Keratinocyte (primary cell): ENCODE measurements at regions not wholly inside any gene's neighbourhood (a gene's known extent, or its start where the extent isn't known, plus 50 kb on each side); places are given as distances from the start of the nearest gene placed in this dataset.

Experiments used
- DNase-seq: peaks from one replicate; pipeline ENCODE4 v3.0.0-alpha.2; 2011; ENCODE audit warnings: low read depth, missing footprints, low spot score
- FAIRE-seq: peaks from 2 replicates; lab custom pipeline; 2011; peaks lifted over from hg19 to GRCh38; lab: Jason Lieb, UNC
- H2AFZ ChIP-seq: 2 replicates; pipeline ENCODE4 v1.6.0; 2012; ENCODE audit warnings: low read length, control low read depth, inconsistent platforms; ENCODE audit not compliant: control insufficient read depth
- H3K27ac ChIP-seq: 2 replicates; pipeline ENCODE4 v1.5.1; 2011; ENCODE audit warnings: low read length; ENCODE audit not compliant: control insufficient read depth, insufficient read depth
- H3K27me3 ChIP-seq: 3 replicates; pipeline ENCODE4 v1.6.0; 2011; ENCODE audit warnings: low read length; ENCODE audit not compliant: control insufficient read depth, insufficient read depth; ENCODE audit errors: extremely low read depth
- H3K36me3 ChIP-seq, 2 experiments: 2 replicates in 1 of 2; 3 replicates in 1 of 2; pipeline ENCODE4 v1.5.1; 2011; ENCODE audit warnings: low read length in 2 of 2, mild to moderate bottlenecking in 1 of 2; ENCODE audit not compliant: control insufficient read depth in 2 of 2, insufficient read depth in 2 of 2; ENCODE audit errors: extremely low read depth in 1 of 2
- H3K4me1 ChIP-seq: 3 replicates; pipeline ENCODE4 v1.5.1; 2011; ENCODE audit warnings: low read length; ENCODE audit not compliant: control insufficient read depth, insufficient read depth; ENCODE audit errors: extremely low read depth
- H3K4me2 ChIP-seq: 3 replicates; pipeline ENCODE4 v1.6.0; 2011; ENCODE audit warnings: low read depth, low read length; ENCODE audit not compliant: control insufficient read depth, insufficient read depth; ENCODE audit errors: extremely low read depth
- H3K4me3 ChIP-seq, 3 experiments: fragments of 200-600 bp in 1 of 3; sonication (generic) in 1 of 3; 2 replicates in 2 of 3; 3 replicates in 1 of 3; pipeline ENCODE4 v1.5.1; 2011 to 2016; ENCODE audit warnings: low read length in 3 of 3, mild to moderate bottlenecking in 3 of 3, control low read depth in 2 of 3, inconsistent platforms in 1 of 3, low read depth in 1 of 3, mixed read lengths in 1 of 3, mixed run types in 1 of 3, moderate library complexity in 1 of 3; ENCODE audit not compliant: control insufficient read depth in 2 of 3, insufficient read depth in 2 of 3; ENCODE audit errors: extremely low read depth in 1 of 3
- H3K79me2 ChIP-seq: 2 replicates; pipeline ENCODE4 v1.6.0; 2012; ENCODE audit warnings: low read length; ENCODE audit not compliant: control insufficient read depth, insufficient read depth
- H3K9ac ChIP-seq: 3 replicates; pipeline ENCODE4 v1.6.0; 2011; ENCODE audit warnings: low read length; ENCODE audit not compliant: control insufficient read depth, insufficient read depth; ENCODE audit errors: extremely low read depth
- H3K9me1 ChIP-seq: 3 replicates; pipeline ENCODE4 v1.6.0; 2011; ENCODE audit warnings: low read length; ENCODE audit not compliant: control insufficient read depth, insufficient read depth; ENCODE audit errors: extremely low read depth
- H3K9me3 ChIP-seq: 2 replicates; pipeline ENCODE4 v1.5.1; 2012; ENCODE audit warnings: low read depth, low read length; ENCODE audit not compliant: control insufficient read depth
- H4K20me1 ChIP-seq: 3 replicates; pipeline ENCODE4 v1.6.0; 2011; ENCODE audit warnings: low read length; ENCODE audit not compliant: control insufficient read depth, insufficient read depth; ENCODE audit errors: extremely low read depth
- CTCF ChIP-seq, 3 experiments: IDR thresholded peaks in 1 of 3; conservative IDR thresholded peaks in 1 of 3; optimal IDR thresholded peaks in 1 of 3; 2 replicates in 2 of 3; 3 replicates in 1 of 3; pipeline versions ENCODE3 to v1.5.1; 2011; ENCODE audit warnings: low read length in 3 of 3, mild to moderate bottlenecking in 3 of 3, moderate library complexity in 2 of 3, control low read depth in 1 of 3, inconsistent platforms in 1 of 3; ENCODE audit not compliant: insufficient read depth in 2 of 3; ENCODE audit errors: extremely low read depth in 1 of 3
- EZH2 ChIP-seq: IDR thresholded peaks from one replicate; pipeline ENCODE4 v1.6.1; 2012; ENCODE audit warnings: inconsistent platforms, mild to moderate bottlenecking, low read length, moderate library complexity
- dilution Hi-C: fragments of 300-500 bp; cut with MboI; formaldehyde crosslinking; loops from one replicate; pipeline ENCODE4 v1.7.0; 2020; ENCODE audit warnings: low sequenced_read_pairs; ENCODE audit not compliant: extremely low pct_ligation_motif_present

- DNase-seq: peak; percentile 28
- H2AFZ ChIP-seq: no peak overlapping the region
- H3K9ac ChIP-seq: no peak overlapping the region
- no peaks in the 10 kb centered on the region for H4K20me1 ChIP-seq
- no peaks in the 10 kb centered on the region for H3K9me3 ChIP-seq
- no peak overlapping the region for H3K27ac ChIP-seq
- FAIRE-seq: peak; percentile 85
- H3K4me1 ChIP-seq: peaks cover 30% of the 10 kb centered on the region
- TF ChIP-seq EZH2: no peak
- TF ChIP-seq CTCF (optimal IDR thresholded peaks at IDR 0.05 in 1 of 3, IDR thresholded peaks at IDR 0.05 in 1 of 3, conservative IDR thresholded peaks at IDR 0.05 in 1 of 3; ENCODE audit: extremely low read depth in 1 of 3, insufficient read depth in 2 of 3, low read length in 3 of 3): no peak
- no peaks in the 10 kb centered on the region for H3K27me3 ChIP-seq
- dilution Hi-C loops: no loop called here
- no peak overlapping the region for H3K4me3 ChIP-seq
- H3K9me1 ChIP-seq: no peaks in the 10 kb centered on the region
- no peaks in the 10 kb centered on the region for H3K36me3 ChIP-seq
- H3K4me2 ChIP-seq: no peak overlapping the region
- H3K79me2 ChIP-seq: no peaks in the 10 kb centered on the region
These were observed 144.9 kb downstream of the TFAP2A start for GRCh38 chr6:10269814-10270472.

GRCh38 chr6:10268611-10269310 lies 146.1 kb downstream of the TFAP2A start:
- no peaks in the 10 kb centered on the region for H3K9me3 ChIP-seq
- H3K9ac ChIP-seq: no peak overlapping the region
- no peaks in the 10 kb centered on the region for H3K79me2 ChIP-seq
- peak overlapping the region; percentile 21 for H2AFZ ChIP-seq
- H3K4me2 ChIP-seq: no peak overlapping the region
- peaks cover 30% of the 10 kb centered on the region for H3K4me1 ChIP-seq
- no peak overlapping the region for H3K4me3 ChIP-seq
- FAIRE-seq (no peak), DNase-seq (no peak)
- no peak overlapping the region for H3K27ac ChIP-seq
- H3K27me3 ChIP-seq: no peaks in the 10 kb centered on the region
- H3K9me1 ChIP-seq: no peaks in the 10 kb centered on the region
- H3K36me3 ChIP-seq: no peaks in the 10 kb centered on the region
- H4K20me1 ChIP-seq: no peaks in the 10 kb centered on the region
- TF ChIP-seq EZH2 (no peak), CTCF (optimal IDR thresholded peaks at IDR 0.05 in 1 of 3, IDR thresholded peaks at IDR 0.05 in 1 of 3, conservative IDR thresholded peaks at IDR 0.05 in 1 of 3; ENCODE audit: extremely low read depth in 1 of 3, insufficient read depth in 2 of 3, low read length in 3 of 3) (no peak)
- dilution Hi-C loops: no loop called here
